ENCODE measurements at regions not wholly inside any gene's neighbourhood (a gene's known extent, or its start where the extent isn't known, plus 50 kb on each side); places are given as distances from the start of the nearest gene placed in this dataset.

GRCh38 chr21:27104846-27105431, 138.1 kb upstream of the ADAMTS5 start:
- H3K4me3 ChIP-seq (ENCODE audit: low read length, poor library complexity, severe bottlenecking) = no peak overlapping the region
- TF ChIP-seq EZH2phosphoT487 (IDR thresholded peaks at IDR 0.05; ENCODE audit: borderline replicate concordance) (no peak), CTCF (conservative IDR thresholded peaks at IDR 0.05; ENCODE audit: low read length) (no peak)
- H3K27me3 ChIP-seq (ENCODE audit: insufficient read depth, low read length, poor library complexity, severe bottlenecking) = no peaks in the 10 kb centered on the region
- H3K4me1 ChIP-seq (ENCODE audit: insufficient read depth, low read length, poor library complexity, severe bottlenecking) = no peaks in the 10 kb centered on the region
- H3K36me3 ChIP-seq (ENCODE audit: insufficient read depth, low read length) = no peaks in the 10 kb centered on the region
- H3K9me3 ChIP-seq (ENCODE audit: insufficient read depth, low read depth, low read length) = no peaks in the 10 kb centered on the region
- no peaks in the 10 kb centered on the region for H3K79me2 ChIP-seq (ENCODE audit: insufficient read depth, low read length)
- H3K9ac ChIP-seq (ENCODE audit: low read depth, low read length, poor library complexity, severe bottlenecking) = no peak overlapping the region
- H3F3A ChIP-seq (ENCODE audit: low read depth) = no peaks in the 10 kb centered on the region
- H3K4me2 ChIP-seq (ENCODE audit: low read depth, low read length, poor library complexity, severe bottlenecking) = no peak overlapping the region
- H2AFZ ChIP-seq (ENCODE audit: low read length) = no peak overlapping the region
- no peaks in the 10 kb centered on the region for H4K20me1 ChIP-seq (ENCODE audit: insufficient read depth, low read length, poor library complexity, severe bottlenecking)
- no peaks in the 10 kb centered on the region for H3K9me2 ChIP-seq (replicated peaks; ENCODE audit: low read depth, low read length)

DNA sequence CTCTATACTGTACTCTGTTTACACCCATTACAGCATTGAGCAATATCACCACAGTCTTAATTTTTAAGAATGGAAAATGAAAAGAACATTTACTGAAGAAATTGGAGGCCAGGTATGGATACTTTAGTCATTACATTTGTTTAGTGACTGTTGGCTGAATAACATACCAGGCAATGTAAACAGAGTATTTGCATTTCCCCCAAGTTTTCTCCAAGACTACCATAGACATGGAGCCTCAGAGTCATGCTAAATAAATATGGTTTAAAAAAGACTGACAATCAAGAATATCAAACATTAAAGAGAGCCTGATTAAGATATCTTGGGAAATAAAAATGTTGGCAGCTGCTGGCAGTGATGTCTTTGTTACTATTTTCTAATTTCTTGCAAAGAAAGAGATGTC, 136.9 kb upstream of the ADAMTS5 start:
- Histone ChIP-seq H3K9me2 (replicated peaks; ENCODE audit: low read depth, low read length) (no peaks in the 10 kb centered on the region), H3K4me3 (ENCODE audit: low read length, poor library complexity, severe bottlenecking) (no peak overlapping the region), H3K79me2 (ENCODE audit: insufficient read depth, low read length) (no peaks in the 10 kb centered on the region), H3K36me3 (ENCODE audit: insufficient read depth, low read length) (no peaks in the 10 kb centered on the region), H3K27me3 (ENCODE audit: insufficient read depth, low read length, poor library complexity, severe bottlenecking) (no peaks in the 10 kb centered on the region), H3F3A (ENCODE audit: low read depth) (no peaks in the 10 kb centered on the region), H4K20me1 (ENCODE audit: insufficient read depth, low read length, poor library complexity, severe bottlenecking) (no peaks in the 10 kb centered on the region), H3K4me1 (ENCODE audit: insufficient read depth, low read length, poor library complexity, severe bottlenecking) (no peaks in the 10 kb centered on the region), H3K9me3 (ENCODE audit: insufficient read depth, low read depth, low read length) (no peaks in the 10 kb centered on the region), H2AFZ (ENCODE audit: low read length) (no peak overlapping the region), H3K9ac (ENCODE audit: low read depth, low read length, poor library complexity, severe bottlenecking) (no peak overlapping the region), H3K4me2 (ENCODE audit: low read depth, low read length, poor library complexity, severe bottlenecking) (no peak overlapping the region)
- no peak for TF ChIP-seq CTCF (conservative IDR thresholded peaks at IDR 0.05; ENCODE audit: low read length)
- no peak for TF ChIP-seq EZH2phosphoT487 (IDR thresholded peaks at IDR 0.05; ENCODE audit: borderline replicate concordance)

DNA sequence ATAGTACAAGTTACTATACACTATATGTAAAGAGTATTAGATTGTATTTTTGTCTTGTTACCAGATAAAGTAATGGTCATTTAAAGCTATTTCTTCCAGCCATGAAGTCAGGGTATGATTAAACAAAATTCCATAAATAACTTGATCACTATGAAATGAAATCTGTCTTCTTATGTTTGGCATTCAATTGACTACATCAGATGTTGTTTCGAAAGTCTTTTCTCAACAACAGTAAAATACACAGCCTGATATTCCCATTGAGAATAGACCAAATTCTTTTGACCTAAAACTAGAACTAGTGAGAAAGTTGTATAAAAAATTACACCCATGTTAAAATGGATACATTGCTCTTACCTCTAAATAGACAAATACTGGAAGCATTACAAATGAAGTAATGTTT, 134.6 kb upstream of the ADAMTS5 start:
- Histone ChIP-seq H3K27me3 (ENCODE audit: insufficient read depth, low read length, poor library complexity, severe bottlenecking) (no peaks in the 10 kb centered on the region), H3F3A (ENCODE audit: low read depth) (no peaks in the 10 kb centered on the region), H3K79me2 (ENCODE audit: insufficient read depth, low read length) (no peaks in the 10 kb centered on the region), H2AFZ (ENCODE audit: low read length) (no peak overlapping the region), H3K9me2 (replicated peaks; ENCODE audit: low read depth, low read length) (no peaks in the 10 kb centered on the region), H3K9me3 (ENCODE audit: insufficient read depth, low read depth, low read length) (no peaks in the 10 kb centered on the region), H4K20me1 (ENCODE audit: insufficient read depth, low read length, poor library complexity, severe bottlenecking) (no peaks in the 10 kb centered on the region), H3K4me3 (ENCODE audit: low read length, poor library complexity, severe bottlenecking) (no peak overlapping the region), H3K9ac (ENCODE audit: low read depth, low read length, poor library complexity, severe bottlenecking) (no peak overlapping the region), H3K4me2 (ENCODE audit: low read depth, low read length, poor library complexity, severe bottlenecking) (no peak overlapping the region), H3K4me1 (ENCODE audit: insufficient read depth, low read length, poor library complexity, severe bottlenecking) (no peaks in the 10 kb centered on the region), H3K36me3 (ENCODE audit: insufficient read depth, low read length) (no peaks in the 10 kb centered on the region)
- TF ChIP-seq EZH2phosphoT487 (IDR thresholded peaks at IDR 0.05; ENCODE audit: borderline replicate concordance) = no peak
- TF ChIP-seq CTCF (conservative IDR thresholded peaks at IDR 0.05; ENCODE audit: low read length) = no peak

Data from Loucy (cell line).